NCI-H526 treated with DMSO at 0.1 percent for 48 hours (cell line): ENCODE measurements at regions not wholly inside any gene's neighbourhood (a gene's known extent, or its start where the extent isn't known, plus 50 kb on each side); places are given as distances from the start of the nearest gene placed in this dataset.

ENCODE experiments used
- DNase-seq: peaks from one replicate; lab custom pipeline; 2025; lab: John Stamatoyannopoulos, UW

GRCh38 chr2:19203866-19204265 is 154.6 kb downstream of the OSR1 start:
- DNase-seq: no peak

DNA sequence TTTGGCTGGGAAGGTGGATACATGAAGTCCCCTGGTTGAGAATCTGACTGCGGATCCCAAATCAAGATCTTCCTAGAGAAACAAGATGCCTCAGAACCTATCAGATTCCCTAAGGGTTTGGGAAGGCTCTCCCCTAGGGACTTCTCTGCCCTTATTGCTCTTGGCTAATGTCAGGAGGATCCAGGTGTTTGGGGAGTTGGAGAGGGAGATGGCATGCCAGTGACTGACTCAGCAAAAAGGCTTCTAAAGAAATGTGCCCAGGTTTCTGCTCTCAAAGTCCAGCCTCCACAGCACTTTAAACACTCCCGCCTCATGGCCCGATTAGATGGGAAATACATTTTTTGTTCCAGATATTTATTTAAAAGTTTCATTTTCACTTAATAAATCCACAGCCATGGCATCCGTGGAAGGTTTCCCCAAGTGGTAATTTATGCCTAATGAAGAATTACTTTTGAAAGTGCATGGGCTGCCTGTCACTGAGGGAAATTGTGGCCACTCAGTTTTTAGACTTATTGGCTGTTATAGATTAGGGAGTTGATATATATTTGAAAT is 156.4 kb downstream of the OSR1 start:
- DNase-seq: no peak

GRCh38 chr2:19198381-19198780 is 160.0 kb downstream of the OSR1 start:
- no peak for DNase-seq

- DNase-seq: no peak
These were observed 162.8 kb downstream of the OSR1 start for GRCh38 chr2:19195661-19196060.

DNA sequence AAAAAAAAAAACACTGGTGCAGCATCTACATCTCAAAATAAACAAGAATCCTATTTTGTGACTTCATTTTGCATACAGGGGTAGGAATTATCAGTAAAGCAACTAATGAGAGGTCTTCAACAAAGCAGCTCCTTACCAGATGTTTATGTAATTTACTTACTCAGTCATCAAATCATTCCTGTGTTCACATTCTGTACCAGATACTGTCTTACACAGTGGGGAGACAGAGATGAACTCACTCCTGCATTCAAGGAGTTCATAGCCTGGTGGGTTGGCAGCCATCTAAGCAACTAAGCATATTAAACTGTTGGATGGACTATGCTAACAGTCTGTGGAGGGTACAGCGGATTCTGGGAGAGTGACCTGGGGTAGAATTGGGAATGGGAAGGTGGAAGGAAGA is 169.0 kb downstream of the OSR1 start:
- DNase-seq: no peak

DNA sequence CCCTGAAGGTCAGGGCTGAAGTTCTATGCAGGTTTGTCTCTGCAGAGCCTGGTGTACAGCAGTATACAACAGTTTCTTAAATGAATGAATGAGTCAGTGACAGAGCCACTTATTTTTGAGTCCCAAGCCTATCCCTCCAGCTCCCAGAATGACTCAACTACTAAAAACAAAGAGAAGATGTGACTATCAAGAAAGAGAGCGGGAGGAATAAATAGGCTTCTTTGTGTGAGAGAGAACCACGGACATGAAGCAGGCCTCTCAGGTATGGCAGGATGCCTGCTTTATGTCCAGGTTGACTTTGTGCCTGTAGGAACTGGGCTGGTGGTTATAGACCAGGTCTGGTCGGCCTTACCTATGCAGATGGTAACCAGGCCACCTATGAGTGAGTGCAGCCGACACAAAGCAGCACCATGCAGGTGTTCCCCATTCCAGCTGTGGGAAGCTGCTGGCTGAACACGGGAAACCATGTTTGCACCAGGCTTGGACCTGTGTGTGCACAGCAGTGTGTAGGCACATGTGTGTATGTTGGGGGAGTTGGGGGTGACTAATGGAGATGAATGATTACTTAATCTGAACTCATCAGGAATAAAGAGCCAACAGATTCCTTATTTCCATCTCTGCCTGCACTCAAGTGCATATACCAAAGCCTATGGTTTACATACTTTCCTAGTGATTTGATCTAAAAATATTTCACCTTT is 171.0 kb downstream of the OSR1 start:
- DNase-seq: no peak

GRCh38 chr2:19185086-19185485 is 173.3 kb downstream of the OSR1 start:
- no peak for DNase-seq

DNA sequence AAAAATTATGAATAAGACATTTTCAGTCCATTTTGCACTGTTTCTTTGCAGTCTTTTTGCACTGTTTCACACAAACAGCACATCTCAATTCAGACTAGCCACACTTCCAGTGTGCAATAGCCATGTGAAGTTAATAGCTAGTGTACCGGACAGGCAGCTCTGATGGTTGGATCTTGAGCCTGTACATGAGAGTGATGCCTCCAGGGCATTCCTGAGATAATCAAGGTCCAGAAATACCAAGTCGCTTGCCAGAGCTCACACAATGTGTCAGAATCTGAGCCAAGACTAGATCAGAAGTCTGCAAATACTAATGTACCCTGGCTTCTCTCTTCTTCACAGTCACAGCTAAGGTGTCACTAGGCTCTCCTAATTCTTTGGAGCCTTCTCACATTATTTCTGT is 180.2 kb downstream of the OSR1 start:
- no peak for DNase-seq

DNA sequence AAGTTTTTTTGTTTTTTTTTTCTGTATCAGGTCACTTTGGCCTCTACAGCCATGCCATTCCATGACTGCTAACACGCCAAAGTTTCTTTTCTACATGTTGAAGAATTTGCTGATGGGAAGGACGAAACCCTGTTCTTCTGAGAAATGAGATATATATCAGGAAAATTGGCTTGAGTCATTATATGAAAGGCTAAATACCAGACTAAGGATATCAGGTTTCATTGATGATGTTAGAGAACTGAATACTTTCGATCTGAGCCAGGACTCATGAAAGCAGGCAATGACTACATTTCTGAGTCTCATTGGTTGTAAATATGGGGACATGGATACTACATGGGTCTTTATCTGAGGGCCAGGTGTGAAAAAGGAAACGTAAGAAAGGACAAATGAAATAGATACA is 181.4 kb downstream of the OSR1 start:
- DNase-seq: peak; percentile 80

DNA sequence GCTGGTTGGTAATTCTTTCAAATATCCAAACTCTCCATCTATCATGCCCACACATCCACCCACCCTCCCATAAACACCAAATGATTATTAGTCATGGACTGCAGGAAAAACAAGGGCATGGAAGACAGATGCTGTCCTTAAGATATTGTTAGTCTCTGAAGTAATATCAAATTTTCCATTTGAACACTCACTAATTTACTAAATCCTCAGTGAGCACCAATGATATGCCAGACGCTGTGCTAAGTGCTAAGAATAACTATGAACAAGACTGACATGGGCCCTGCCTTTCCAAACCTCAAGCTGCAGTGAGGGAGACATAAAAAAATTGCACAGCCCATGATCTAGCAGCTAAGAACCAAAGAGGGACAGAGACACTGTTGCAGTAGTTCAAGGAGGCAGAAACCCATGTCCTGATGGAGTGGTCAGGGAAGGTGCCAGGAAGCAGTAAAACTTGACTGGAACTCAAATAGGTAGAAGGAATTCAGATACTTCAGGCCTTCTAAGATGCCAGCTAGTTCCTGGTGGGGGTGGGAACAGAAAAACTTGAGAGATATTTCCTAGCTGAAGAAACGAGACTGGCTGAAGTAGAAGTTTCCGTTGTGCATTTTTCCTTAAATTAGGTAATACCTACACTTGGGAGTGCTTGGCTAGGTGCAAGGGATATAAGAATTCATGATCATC is 182.1 kb downstream of the OSR1 start:
- DNase-seq: no peak

GRCh38 chr2:19174176-19174575 is 184.2 kb downstream of the OSR1 start:
- DNase-seq: no peak

- no peak for DNase-seq
These were observed 187.0 kb downstream of the OSR1 start for GRCh38 chr2:19171409-19171808.

DNA sequence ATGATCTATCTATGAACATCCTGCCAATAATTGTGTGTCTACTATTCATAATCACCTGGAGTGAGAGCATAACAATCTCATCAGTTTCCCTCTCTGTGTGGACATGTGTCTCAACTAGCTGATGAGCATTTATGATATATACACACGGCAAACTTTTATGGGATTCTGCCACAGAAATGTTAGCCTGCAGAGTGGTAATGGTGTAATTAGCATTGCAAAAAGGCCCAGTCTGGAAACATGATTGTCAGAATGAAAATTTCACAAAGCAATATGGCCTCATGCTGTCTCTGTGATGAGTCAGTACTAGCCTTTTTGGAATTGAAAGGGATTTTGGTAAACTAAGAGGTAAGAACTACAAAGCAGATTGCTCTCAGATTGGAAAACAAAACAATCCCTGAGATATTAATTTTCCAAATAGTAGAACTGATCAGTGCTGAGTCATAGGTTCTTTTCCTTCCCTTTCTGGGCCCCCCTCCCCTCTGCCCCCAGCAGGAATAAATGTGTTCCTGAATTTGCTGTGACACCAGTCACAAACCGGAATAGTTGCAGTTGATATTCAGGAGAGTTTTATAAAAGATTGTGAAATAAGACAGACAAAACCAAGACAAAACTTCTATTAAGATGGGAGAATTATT is 189.2 kb downstream of the OSR1 start:
- DNase-seq: peak; percentile 19

DNA sequence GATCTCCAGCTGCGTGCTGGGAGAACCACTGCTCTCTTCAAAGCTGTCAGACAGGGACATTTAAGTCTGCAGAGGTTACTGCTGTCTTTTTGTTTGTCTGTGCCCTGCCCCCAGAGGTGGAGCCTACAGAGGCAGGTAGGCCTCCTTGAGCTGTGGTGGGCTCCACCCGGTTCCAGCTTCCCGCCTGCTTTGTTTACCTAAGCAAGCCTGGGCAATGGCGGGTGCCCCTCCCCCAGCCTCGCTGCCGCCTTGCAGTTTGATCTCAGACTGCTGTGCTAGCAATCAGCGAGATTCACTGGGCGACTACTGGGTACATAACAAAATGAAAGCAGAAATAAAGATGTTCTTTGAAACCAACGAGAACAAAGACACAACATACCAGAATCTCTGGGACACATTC is 194.3 kb downstream of the OSR1 start:
- DNase-seq: peak; percentile 4

DNA sequence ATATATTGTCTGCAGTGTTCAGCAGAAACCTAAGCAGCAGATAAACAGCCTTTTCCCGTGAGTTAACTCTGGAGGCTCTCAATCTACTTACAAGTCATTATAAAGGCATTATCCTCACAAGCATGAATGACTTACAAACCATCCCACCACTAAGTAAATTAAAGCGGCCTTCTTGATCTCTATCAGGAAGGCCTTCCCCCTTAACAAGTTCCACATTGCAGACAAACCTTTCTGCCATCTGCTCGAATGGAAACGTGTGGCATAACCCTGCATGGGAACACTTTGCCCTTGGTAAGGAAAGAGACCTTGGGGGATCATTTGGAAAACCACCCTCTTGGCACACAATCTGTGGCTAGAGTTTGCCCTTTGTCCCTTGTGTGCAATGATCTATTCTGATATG is 199.5 kb downstream of the OSR1 start:
- peak; percentile 33 for DNase-seq

DNA sequence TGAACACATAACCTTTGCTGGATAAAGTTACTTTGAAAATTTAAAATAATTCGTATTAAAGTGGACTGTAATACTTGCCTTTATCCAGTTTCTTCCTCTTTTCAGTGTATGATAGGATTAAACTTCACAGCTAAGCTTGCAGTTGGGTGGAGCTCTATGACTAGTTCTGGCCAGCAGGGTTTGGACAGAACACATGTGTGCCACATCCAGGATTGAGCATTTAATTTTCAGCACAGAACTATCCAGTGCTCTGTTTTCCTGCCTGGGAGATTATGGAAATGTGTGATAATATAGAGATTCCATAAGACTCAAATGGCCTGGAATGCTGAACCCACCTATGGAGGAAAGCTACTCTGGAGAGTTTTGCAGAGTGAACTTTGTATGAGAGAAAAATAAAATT is 200.2 kb downstream of the OSR1 start:
- no peak for DNase-seq

- no peak for DNase-seq
These were observed 201.8 kb downstream of the OSR1 start for GRCh38 chr2:19156646-19157045.

- DNase-seq: no peak
These were observed 207.7 kb downstream of the OSR1 start for GRCh38 chr2:19150726-19151125.

DNA sequence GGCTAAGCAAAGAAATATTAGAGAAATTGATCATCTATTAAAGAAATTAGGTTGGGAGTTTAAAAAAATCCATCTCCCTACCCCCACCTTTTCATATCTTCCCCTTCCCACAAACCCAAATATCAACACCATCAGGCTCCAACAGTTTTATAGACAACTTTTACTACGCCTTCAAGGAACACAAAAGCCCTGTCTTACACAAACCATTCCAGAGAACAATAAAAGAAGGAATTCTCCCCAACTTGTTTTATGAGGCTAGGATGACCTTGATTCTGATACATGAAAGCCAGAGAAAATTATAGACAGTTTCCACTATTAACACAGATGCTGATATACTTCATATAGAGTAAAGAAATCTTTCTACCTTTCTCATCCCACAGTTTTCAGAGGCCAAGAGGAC is 211.6 kb downstream of the OSR1 start:
- DNase-seq: no peak

GRCh38 chr2:19141234-19142004 is 217.0 kb downstream of the OSR1 start:
- no peak for DNase-seq

- DNase-seq: no peak
These were observed 217.8 kb downstream of the OSR1 start for GRCh38 chr2:19140463-19141208.

DNA sequence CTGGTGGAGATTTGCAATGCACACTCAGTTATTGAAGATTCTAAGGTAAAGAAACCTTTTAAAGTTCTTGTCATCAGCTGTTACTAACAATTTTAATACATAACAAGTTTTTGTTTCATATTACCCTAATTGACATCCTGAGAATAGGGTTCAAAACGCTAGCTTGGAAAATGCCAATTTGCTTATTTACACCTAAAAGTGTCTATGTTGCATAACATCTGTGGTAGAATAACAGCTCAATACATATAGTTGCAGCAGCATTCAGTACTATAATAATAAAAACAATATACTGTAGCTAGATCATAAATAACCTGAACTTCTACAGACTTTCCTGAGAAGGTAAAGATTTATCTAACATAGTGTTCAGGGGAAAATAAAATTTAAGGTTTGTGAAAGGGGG is 219.0 kb downstream of the OSR1 start:
- no peak for DNase-seq
